ENCODE measurements at regions not wholly inside any gene's neighbourhood (a gene's known extent, or its start where the extent isn't known, plus 50 kb on each side); places are given as distances from the start of the nearest gene placed in this dataset.

DNA sequence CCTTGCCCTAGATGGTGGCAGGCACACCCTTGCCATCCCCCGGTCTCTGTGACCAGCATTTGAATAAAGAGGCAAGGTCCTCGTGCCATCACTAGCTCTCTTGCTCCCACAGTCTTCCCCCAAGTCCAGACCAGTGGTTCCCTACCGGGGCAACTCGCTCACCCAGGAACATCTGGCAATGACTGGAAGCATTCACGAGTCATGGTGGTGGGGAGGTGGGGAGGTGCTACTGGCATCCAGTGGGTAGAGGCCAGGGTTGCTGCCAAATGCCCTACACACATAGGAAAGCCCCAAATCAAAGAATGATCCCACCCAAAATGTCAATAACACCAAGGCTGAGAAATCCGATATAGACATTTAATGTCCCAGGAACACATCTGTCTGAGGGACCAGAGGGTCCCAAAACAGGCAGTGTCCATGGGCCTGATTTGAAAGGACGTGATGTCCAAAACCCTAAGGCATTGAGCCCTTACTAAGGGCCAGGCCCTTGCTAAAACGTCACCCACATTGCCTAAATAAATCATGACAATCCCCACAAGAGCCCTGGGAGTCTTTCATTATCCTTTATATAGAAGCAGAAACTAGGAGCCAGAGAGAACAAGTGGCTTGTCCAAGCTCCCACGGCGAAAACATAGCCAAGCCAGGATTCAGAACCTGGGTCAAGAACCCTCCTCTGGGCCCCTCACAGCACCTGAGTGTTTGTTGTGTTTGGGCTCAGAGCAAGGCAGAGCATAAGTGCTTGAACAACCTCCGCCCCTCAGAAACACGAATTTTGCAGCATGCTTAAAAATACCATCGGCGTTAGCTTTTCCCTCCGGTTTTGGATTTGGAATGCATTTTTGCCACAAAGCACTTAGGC is 119.3 kb upstream of the WWC1 start:
- H3K27me3 ChIP-seq, result no peaks in the 10 kb centered on the region
- no peak overlapping the region for H3K27ac ChIP-seq
- intact Hi-C loops (cut with DNase I), result no loop called here
- no peaks in the 10 kb centered on the region for H3K36me3 ChIP-seq
- no peaks in the 10 kb centered on the region for H3K4me1 ChIP-seq
- ATAC-seq, result no peak
- no peak overlapping the region for H3K4me3 ChIP-seq
- TF ChIP-seq CTCF (IDR thresholded peaks at IDR 0.05) (no peak), POLR2A (IDR thresholded peaks at IDR 0.05) (no peak)
- no peaks in the 10 kb centered on the region for H3K9me3 ChIP-seq
- 77% methylated on average over 7 of the region's 15 CpGs for WGBS (ENCODE audit: insufficient coverage, low coverage, low lambda C conversion rate, missing lambda C conversion rate)
- DNase-seq, result no peak

GRCh38 chr5:168172760-168173223 is 118.7 kb upstream of the WWC1 start:
- WGBS (ENCODE audit: insufficient coverage, low coverage, low lambda C conversion rate, missing lambda C conversion rate), result 56% methylated on average over 2 of the region's 2 CpGs
- H3K4me1 ChIP-seq, result no peaks in the 10 kb centered on the region
- ATAC-seq (no peak), DNase-seq (no peak)
- H3K36me3 ChIP-seq, result no peaks in the 10 kb centered on the region
- H3K27ac ChIP-seq, result no peak overlapping the region
- intact Hi-C loops (cut with DNase I), result no loop called here
- no peak overlapping the region for H3K4me3 ChIP-seq
- no peaks in the 10 kb centered on the region for H3K9me3 ChIP-seq
- no peaks in the 10 kb centered on the region for H3K27me3 ChIP-seq
- TF ChIP-seq POLR2A (IDR thresholded peaks at IDR 0.05), result no peak
- no peak for TF ChIP-seq CTCF (IDR thresholded peaks at IDR 0.05)

DNA sequence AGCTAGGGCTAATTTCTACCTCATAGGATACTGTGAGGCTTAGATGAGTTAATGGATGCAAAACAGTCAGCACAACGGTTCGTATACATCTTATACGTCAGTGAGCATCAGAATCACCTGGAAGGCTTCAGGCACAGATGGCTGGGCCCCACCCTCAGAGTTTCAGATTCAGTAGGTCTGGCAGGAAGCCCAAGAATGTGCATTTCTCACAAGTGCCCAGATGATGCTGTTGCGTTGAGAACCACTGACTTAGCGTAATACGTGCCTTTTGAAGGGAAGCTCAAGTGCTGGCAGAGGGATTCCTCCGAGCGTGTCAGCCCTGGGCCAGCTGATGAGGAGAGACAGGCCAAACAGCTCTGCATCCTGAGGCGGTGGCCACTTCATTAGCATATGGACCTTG is 117.1 kb upstream of the WWC1 start:
- Histone ChIP-seq H3K4me1 (no peaks in the 10 kb centered on the region), H3K9me3 (no peaks in the 10 kb centered on the region), H3K27me3 (no peaks in the 10 kb centered on the region), H3K36me3 (no peaks in the 10 kb centered on the region), H3K4me3 (no peak overlapping the region), H3K27ac (no peak overlapping the region)
- DNase-seq, result no peak
- no peak for ATAC-seq
- TF ChIP-seq CTCF (IDR thresholded peaks at IDR 0.05) (no peak), POLR2A (IDR thresholded peaks at IDR 0.05) (no peak)
- intact Hi-C loops (cut with DNase I), result no loop called here
- WGBS (ENCODE audit: insufficient coverage, low coverage, low lambda C conversion rate, missing lambda C conversion rate), result 88% methylated on average over 3 of the region's 9 CpGs

- TF ChIP-seq POLR2A (IDR thresholded peaks at IDR 0.05) (no peak), CTCF (IDR thresholded peaks at IDR 0.05) (no peak)
- Histone ChIP-seq H3K27ac (no peak overlapping the region), H3K4me3 (no peak overlapping the region), H3K27me3 (no peaks in the 10 kb centered on the region), H3K9me3 (no peaks in the 10 kb centered on the region), H3K36me3 (no peaks in the 10 kb centered on the region), H3K4me1 (no peaks in the 10 kb centered on the region)
- ATAC-seq, result no peak
- 59% methylated on average over 5 of the region's 5 CpGs for WGBS (ENCODE audit: insufficient coverage, low coverage, low lambda C conversion rate, missing lambda C conversion rate)
- DNase-seq, result no peak
- intact Hi-C loops (cut with DNase I), result no loop called here
Measured at GRCh38 chr5:168176251-168176650, 115.2 kb upstream of the WWC1 start.
